HL-60 (cell line): ENCODE measurements at regions not wholly inside any gene's neighbourhood (a gene's known extent, or its start where the extent isn't known, plus 50 kb on each side); places are given as distances from the start of the nearest gene placed in this dataset.

Source experiments
- DNase-seq, 2 experiments: peaks; one replicate each; pipeline ENCODE4 v3.0.0-alpha.2; 2010 to 2020; ENCODE audit warnings: low read depth in 1 of 2, low spot score in 1 of 2
- H3K27ac ChIP-seq: fragments of 250-450 bp; sonication (Bioruptor Pico); replicated peaks from 2 replicates; pipeline ENCODE4 v1.5.1; 2020; ENCODE audit warnings: mild to moderate bottlenecking, moderate library complexity
- H3K27me3 ChIP-seq: fragments of 250-450 bp; sonication (Bioruptor Pico); 2 replicates; pipeline ENCODE4 v1.5.1; 2021; ENCODE audit warnings: mild to moderate bottlenecking, moderate library complexity; ENCODE audit not compliant: insufficient read depth, poor library complexity, severe bottlenecking
- H3K4me3 ChIP-seq: replicated peaks from 2 replicates; pipeline ENCODE4 v1.5.1; 2011; ENCODE audit warnings: mild to moderate bottlenecking, control low read depth, low read length; ENCODE audit not compliant: insufficient read depth
- GABPA ChIP-seq: IDR thresholded peaks from 2 replicates; pipeline ENCODE4 v1.6.1; 2012; ENCODE audit warnings: low read depth
- POLR2AphosphoS5 ChIP-seq: IDR thresholded peaks from 2 replicates; pipeline ENCODE4 v1.6.1; 2012; ENCODE audit warnings: low read depth
- SPI1 ChIP-seq: IDR thresholded peaks from 2 replicates; pipeline ENCODE4 v1.6.1; 2012; ENCODE audit warnings: low read depth, mild to moderate bottlenecking, borderline replicate concordance
- TF ChIP-seq, protein P1 (sequence below): IDR thresholded peaks from 2 replicates; pipeline ENCODE4 v1.6.1; 2012; ENCODE audit warnings: low read depth; ENCODE audit not compliant: insufficient replicate concordance
- TF ChIP-seq, protein P2 (sequence below): IDR thresholded peaks from one replicate; pipeline ENCODE4 v1.5.1; 2011; ENCODE audit warnings: low read length, control low read depth, inconsistent platforms; ENCODE audit not compliant: insufficient read depth

DNA sequence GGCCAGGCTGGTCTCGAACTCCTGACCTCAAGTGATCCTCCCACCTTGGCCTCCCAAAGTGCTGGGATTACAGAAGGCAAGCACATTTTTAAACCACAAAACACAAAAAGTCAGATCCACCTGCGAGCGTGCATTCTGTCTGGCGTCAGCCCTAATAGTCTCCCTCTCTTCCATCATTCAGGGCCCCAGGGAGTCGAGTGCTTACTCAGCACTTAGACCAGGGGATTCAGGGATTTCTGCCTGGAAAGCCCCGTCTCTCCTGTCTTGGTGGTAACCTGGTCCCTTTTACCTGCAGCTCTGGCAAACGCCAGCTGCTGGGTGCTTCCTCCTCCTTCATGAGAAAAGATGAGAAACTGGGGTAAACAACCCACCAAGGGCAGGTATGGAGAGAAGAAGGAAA, 443.1 kb downstream of the SOX9 start:
- Histone ChIP-seq H3K4me3 (no peak overlapping the region), H3K27me3 (no peaks in the 10 kb centered on the region), H3K27ac (no peak overlapping the region)
- no peak for DNase-seq
- TF ChIP-seq POLR2AphosphoS5: no peak
- TF ChIP-seq, protein P1, sequence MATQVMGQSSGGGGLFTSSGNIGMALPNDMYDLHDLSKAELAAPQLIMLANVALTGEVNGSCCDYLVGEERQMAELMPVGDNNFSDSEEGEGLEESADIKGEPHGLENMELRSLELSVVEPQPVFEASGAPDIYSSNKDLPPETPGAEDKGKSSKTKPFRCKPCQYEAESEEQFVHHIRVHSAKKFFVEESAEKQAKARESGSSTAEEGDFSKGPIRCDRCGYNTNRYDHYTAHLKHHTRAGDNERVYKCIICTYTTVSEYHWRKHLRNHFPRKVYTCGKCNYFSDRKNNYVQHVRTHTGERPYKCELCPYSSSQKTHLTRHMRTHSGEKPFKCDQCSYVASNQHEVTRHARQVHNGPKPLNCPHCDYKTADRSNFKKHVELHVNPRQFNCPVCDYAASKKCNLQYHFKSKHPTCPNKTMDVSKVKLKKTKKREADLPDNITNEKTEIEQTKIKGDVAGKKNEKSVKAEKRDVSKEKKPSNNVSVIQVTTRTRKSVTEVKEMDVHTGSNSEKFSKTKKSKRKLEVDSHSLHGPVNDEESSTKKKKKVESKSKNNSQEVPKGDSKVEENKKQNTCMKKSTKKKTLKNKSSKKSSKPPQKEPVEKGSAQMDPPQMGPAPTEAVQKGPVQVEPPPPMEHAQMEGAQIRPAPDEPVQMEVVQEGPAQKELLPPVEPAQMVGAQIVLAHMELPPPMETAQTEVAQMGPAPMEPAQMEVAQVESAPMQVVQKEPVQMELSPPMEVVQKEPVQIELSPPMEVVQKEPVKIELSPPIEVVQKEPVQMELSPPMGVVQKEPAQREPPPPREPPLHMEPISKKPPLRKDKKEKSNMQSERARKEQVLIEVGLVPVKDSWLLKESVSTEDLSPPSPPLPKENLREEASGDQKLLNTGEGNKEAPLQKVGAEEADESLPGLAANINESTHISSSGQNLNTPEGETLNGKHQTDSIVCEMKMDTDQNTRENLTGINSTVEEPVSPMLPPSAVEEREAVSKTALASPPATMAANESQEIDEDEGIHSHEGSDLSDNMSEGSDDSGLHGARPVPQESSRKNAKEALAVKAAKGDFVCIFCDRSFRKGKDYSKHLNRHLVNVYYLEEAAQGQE: no peak
- TF ChIP-seq, protein P2, sequence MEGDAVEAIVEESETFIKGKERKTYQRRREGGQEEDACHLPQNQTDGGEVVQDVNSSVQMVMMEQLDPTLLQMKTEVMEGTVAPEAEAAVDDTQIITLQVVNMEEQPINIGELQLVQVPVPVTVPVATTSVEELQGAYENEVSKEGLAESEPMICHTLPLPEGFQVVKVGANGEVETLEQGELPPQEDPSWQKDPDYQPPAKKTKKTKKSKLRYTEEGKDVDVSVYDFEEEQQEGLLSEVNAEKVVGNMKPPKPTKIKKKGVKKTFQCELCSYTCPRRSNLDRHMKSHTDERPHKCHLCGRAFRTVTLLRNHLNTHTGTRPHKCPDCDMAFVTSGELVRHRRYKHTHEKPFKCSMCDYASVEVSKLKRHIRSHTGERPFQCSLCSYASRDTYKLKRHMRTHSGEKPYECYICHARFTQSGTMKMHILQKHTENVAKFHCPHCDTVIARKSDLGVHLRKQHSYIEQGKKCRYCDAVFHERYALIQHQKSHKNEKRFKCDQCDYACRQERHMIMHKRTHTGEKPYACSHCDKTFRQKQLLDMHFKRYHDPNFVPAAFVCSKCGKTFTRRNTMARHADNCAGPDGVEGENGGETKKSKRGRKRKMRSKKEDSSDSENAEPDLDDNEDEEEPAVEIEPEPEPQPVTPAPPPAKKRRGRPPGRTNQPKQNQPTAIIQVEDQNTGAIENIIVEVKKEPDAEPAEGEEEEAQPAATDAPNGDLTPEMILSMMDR: no peak
- TF ChIP-seq GABPA: no peak
- no peak for TF ChIP-seq SPI1

DNA sequence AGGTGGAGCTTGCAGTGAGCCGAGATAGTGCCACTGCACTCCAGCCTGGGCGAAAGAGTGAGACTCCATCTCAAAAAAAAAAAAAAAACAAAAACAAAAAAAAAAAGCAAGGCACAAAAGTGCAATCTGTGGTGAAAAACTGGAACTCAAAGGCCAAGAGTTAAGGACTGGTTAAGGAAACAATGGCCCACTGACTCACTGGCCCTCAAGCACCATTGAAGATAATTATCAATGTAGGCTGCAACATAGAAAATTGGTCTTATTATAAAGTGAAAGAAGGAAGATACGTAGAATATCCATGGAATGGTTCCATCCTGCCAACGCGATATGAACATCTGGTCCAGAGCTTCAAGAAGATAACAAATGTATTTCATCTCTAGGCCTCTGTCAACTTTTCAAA, 444.2 kb downstream of the SOX9 start:
- Histone ChIP-seq H3K27ac (no peak overlapping the region), H3K4me3 (no peak overlapping the region), H3K27me3 (no peaks in the 10 kb centered on the region)
- TF ChIP-seq GABPA (no peak), POLR2AphosphoS5 (no peak), SPI1 (no peak)
- TF ChIP-seq, protein P1: no peak
- TF ChIP-seq, protein P2: no peak
- DNase-seq: no peak

DNA sequence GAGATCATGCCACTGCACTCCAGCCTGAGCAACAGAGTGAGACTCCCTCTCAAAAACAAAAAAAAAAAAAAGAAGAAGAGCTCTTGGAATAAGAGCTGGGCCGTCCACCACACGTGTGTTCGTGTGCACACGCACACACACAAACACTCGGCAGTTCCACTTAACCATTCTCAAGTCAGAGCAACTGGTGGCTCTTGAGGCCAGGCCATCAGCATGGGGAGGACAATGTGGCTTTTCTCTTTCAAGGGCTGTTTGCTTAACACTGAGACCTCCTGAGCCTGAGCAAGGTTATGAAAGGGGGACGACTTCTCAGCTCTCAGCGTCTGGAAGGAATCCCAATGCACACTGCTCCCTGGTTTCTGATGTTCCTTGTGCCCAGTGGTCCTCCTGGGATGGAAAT, 444.9 kb downstream of the SOX9 start:
- no peak overlapping the region for H3K4me3 ChIP-seq
- H3K27ac ChIP-seq: no peak overlapping the region
- DNase-seq: no peak
- no peaks in the 10 kb centered on the region for H3K27me3 ChIP-seq
- no peak for TF ChIP-seq GABPA
- TF ChIP-seq, protein P2: no peak
- no peak for TF ChIP-seq SPI1
- TF ChIP-seq POLR2AphosphoS5: no peak
- TF ChIP-seq, protein P1: no peak
